Stimulated activated CD8-positive, alpha-beta memory T cell treated with anti-CD3 and anti-CD28 coated beads, Interleukin-2, amount 100 ng/mL, for 1 hour (primary cell): ENCODE measurements at regions not wholly inside any gene's neighbourhood (a gene's known extent, or its start where the extent isn't known, plus 50 kb on each side); places are given as distances from the start of the nearest gene placed in this dataset.
"Not testable (repeated sequence)": the region's sequence is repeated elsewhere in the genome, so short reads cannot be mapped to it uniquely, and the experiment has no call there.

ENCODE experiments used
- DNase-seq, 2 donors: peaks; one replicate each; pipeline ENCODE4 v3.0.0-alpha.2; 2020; ENCODE audit warnings: low read depth in 2 of 2

DNA sequence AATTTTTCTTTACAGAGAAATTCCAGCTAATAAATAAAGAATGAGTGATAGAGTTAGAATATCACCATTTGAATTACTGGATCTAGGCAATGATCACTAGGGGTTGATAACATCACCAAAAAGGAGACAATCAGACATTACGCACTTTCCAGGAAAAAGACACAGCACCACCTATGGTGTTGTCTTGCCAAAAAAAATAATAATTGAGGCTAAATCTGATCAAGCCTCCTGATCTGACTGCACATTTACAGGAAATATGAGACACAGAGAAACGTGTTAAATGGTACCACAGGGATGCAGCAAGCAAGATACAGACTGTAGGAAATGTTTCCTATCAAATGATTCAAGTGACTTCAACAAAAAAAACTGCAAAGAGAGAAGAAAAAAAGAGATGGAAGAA, 92.8 kb downstream of the EOMES start:
- DNase-seq, result no peak

DNA sequence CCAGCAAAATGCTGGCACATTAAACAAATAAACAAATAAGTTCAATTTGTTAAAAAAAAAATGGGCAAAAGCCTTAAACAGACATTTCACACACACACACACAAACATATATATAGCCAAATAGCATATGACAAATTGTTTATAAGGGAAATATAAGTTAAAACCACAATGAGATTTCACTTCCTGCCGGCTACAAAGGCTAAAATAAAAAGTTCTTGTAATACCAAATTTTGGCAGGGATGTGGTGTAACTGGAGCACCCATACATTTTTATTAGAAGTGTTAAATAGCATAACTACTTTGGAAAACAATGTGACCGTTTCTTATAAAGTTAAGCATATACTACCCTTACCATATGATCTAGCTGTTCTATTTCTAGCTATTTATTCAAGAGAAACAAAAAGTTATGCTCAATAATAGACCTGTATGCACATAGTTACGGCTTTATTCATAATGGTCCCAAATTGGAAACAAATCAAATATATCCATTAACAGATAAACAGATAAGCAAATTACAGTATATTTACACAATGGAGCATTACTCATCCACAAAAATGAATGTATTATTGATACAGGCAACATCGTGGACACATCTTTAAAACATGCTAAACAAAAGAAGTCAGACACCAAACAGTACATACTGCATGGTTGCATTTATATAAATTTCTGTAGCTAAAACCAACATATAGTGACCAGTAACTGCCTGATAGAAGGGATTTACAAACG, 93.9 kb downstream of the EOMES start:
- no peak for DNase-seq

DNA sequence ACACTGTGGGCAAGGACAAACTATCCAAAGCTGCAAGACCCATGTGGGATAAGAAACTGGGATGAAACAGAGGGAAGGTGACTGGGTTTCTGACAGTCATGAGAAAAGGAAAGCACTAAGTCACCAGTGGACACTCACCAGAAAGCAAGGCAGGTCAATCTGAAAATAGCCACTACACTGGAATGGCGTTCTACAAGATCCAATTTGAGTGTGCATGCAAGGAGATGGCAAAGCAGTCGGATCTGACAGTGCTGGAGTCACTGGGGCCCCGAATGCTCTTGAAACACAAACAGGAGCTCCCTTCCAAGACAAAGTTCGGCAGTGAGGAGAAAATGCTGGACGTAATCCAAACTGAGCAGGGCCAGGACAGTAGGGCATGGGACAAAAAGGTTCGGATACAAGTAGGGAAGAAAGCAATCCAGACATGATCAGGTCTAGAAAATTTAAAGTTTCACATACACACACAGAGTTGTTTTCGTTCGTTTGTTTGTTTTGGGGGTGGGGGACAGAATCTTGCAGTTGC, 95.5 kb downstream of the EOMES start:
- DNase-seq, result no peak

DNA sequence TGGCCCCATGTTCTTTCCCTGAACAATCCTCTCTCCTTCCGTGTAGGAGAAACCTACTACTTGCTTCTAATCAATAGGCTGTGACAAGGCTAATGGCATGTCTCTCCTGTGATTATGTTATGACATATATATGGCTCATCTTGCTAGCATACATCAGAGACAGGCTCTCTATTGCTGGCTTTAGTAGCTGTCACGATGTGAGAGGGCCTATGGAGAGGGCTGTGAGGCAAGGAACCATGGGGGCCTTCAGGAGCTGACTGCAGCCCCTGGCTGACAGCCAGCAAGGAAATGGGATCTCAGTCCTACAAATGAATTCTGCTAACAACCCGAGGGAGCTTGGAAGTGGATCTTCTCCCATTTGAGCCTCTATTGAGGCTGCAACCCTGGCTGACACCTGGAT, 96.3 kb downstream of the EOMES start:
- no peak for DNase-seq

DNA sequence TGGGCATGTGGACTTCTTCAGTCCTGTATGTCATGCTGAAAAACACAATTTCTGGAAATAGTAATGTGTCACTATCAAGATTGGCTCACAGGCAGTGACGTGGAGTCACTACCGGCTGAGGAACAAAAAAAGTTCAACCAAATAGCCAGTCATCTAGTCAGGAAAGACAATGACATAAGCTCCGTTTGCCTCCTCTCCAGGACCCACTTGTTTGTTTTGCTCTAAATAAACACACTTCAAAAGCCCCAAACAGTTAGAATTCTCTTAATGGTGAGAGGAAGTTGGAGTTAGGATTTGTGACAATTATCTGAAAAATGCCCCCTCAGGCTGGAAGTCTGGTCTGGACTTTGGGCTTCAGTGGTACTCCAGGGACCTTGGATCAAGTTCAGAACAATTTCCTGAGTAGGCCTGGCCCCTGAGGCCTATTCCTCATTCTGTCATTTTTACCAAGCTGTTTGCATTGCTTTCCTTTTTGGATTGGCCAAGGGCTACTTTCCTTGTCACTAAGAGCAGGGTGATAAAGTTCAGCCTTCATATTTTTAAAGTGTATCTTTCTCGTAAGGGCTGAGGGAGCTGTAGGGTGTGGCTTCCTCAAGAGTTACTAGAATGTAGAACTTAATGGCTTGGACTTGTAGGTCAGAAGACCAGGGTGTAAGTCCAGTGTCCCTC, 98.9 kb downstream of the EOMES start:
- no peak for DNase-seq

DNA sequence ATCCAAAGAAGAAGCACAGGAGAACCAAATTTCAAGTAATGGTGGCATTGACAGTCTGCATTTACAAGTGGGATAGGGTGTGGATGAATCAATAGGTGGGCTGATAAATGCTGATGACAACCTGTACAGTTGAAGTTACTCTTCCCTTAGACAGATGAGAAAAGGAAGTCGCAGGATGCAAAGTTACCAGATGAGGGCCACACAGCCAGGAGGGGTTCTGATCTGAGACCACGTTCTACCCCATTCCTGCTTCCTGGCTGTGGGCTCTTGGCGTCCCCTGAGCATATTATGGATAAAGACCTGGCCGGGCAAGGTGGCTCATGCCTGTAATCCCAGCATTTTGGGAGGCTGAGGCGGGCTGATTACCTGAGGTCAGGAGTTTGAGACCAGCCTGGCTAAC, 104.6 kb downstream of the EOMES start:
- no peak for DNase-seq

DNA sequence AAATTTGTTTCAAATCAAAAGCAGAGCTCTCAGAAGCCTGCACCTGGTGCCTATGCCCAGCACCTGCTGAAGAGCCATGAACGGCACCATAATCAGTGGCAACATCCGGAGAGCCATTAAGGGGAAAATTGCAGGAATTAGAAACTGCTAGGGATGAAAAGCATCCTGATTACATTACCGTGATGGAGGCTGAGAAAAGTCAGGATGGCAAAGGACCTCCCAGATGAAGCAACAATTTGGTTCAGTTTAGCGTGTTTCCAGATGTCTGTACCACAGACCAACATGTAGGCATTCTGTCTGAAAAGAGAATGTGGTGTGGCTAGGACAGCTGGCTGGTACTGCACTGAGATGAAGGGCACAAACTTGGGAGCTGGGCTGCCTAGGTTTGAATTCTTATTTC, 106.1 kb downstream of the EOMES start:
- no peak for DNase-seq

DNA sequence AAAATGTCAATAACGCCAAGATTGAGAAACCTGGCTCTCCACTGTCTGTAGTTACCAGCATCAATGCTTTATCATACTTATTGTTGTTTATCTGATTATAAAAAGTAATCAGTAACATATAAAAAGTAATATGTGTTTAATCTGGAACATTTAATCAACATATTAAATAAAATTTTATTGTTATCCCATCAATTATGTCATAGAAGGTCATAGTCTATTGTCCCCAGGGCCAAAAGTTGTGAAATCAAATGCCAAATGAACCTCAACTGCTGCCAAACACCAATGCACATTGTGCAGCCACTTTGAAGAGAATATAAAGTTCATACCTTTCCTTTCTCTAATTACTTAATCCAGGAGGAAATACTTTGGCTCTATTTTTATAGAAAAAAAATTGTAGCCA, 106.6 kb downstream of the EOMES start:
- no peak for DNase-seq

DNA sequence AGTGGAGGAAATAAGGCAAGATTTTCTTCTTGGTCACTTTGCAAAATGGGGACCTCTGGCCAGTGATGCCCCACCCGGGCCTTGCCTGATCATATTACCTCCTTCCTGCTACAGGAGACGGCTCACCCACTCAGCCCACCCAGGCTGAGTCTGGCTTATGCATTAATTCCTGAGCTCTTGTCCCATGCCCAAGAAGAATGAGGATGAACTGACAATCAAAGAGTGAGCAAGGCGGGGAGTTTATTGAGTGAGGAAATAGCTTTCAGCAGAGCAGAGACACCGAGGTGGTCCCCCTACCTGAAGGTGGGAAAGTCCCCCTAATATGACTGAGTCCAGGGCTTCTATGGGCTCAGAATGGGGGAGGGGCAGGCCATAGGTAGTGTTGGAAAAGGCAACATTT, 107.5 kb downstream of the EOMES start:
- DNase-seq, result no peak

DNA sequence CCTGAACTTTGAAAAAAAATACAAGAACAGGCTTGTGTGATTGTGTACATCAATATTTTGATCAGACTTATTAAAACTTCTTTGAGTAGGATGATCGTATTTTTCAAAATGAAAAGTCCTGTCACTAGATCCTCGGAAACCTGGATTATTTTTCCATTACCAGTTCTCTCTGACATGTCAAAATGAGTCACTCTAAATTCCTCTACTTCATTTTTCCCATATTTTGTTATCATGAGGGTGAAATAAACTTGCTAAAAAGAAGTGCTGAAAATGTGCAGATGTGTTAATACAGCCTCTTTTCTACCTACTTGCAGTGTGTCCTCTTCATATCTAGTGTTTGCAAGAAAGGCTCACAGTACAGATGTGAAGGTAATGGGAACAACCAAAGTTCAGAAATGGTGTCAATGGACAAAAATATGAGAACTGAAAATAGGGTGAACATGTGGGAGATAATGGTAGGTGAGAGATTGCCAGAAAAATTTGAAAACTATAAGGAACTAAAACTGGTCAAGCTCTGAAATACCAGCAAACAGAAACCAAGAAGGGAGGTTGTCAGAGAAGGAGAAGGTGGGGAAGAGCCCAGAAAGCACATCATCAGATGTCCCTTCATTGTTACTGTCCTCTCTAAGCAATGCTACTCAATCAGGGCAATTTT, 108.2 kb downstream of the EOMES start:
- DNase-seq, result no peak

DNA sequence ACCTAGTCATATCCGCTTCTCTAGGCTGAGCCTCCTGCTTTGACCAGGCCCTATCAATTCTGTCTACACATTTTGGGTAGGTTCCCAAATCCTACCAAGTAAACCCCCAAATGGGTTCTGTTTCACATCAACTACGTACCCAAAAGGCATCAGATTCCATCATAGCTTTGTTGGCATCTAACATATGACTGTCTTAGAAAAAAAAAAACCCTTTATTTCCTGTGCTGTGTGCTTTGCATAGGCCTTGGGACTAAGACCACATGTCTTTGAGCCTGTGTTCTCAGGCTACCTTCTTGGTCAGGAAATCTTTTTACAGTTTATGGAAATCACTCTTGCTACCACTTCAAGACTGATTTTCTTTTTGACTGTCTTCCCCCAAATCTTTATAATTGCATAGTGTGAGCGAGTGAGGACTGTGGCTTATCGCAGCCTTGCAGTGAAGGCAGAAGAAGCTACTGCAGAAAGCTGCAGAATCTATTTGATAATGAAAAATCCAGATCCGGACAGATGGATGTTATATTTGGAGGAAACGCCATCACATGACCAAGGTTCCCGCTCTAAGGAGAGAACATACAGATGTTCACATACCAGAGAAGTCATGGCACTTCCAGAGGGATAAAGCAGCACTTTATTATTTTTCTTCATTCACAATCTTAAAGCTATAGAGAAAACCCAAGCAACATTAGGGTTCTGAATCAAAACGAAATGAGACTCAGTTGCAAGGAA, 111.2 kb downstream of the EOMES start:
- DNase-seq, result no peak

DNA sequence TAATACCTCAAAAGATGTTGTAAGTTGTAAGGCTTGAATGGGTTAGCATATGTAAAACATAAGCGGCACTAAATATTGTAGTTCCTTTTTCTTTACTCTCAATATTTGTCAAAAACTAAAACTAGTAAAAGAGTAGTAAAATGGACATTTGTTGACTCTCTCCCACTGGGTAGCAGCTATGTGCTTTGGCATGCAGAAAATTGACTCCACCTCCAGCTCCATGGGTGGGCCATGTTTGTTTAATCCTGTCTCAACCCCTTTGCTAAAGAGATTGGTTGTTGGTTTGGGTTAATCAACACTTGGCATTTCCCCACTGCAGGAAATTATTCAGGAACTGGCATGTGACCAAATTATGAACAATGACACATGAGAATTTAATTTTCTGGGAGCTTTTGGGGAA, 114.8 kb downstream of the EOMES start:
- no peak for DNase-seq

DNA sequence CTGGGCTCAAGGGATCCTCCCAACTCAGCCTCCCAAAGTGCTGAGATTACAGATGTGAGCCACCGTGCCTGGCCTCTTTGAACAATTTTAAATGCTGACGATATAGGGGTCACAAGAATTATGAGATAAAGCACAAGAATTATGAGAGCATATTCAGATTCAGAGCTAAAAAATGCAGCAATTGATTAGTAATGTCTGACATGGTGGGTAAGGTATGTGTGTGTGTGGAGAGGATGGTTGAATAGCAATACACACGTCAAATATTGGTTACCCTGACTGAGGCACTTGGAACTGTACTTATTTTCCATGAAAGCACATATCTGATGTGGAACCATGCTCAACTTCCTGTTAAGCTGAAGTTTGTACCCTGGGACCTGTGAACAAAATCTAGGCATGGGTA, 115.6 kb downstream of the EOMES start:
- DNase-seq, result no peak

DNA sequence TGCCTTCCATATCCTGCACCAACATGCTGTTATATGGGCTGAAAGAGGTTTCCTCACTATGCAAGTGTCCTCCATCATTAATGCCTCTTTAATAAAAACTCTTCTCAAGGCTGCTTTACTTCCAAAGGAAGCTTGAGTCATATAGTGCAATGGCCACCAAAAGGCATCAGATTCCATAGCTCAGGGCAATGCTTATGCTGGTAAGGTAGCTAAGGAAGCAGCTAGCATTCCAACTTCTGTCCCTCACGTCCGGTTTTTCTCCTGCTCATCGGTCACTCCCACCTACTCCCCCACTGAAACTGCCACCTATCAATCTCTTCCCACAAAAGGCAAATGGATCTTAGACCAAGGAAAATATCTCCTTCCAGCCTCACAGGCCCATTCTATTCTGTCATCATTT, 117.1 kb upstream of the SLC4A7 start:
- not testable (repeated sequence) for DNase-seq

DNA sequence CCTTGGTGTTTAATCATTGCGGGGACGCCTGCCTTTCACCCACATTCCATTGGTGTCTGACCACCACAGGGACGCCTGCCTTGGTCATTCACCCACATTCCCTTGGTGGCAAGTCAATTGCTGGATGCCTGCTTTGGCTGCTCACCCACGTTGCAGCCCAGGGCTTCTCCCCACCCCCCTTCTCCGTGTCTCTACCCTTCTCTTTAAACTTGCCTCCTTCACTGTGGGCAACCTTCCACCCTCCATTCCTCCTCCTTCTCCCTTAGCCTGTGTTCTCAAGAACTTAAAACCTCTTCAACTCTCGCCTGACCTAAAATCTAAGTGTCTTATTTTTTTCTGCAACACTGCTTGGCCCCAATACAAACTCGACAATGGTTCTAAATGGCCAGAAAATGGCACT, 115.6 kb upstream of the SLC4A7 start:
- not testable (repeated sequence) for DNase-seq

DNA sequence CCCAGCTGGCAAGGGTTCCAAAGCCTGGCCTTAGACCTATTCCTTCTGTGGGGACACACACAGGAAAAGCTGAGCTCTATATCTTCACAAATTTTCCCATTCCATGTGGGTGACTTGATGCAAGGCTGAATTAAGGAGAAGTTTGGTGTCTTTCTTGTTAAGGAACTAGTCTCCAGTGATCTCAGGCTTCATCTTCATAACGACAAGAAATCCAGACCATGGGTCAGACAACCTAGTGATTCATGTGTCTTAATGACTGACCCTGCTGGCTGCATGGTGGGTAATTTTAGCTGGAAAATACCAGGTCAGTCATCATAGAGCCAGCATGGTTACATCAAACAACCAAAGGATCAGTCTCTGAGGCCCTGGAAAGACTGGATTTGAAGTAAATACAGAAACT, 112.7 kb upstream of the SLC4A7 start:
- DNase-seq, result no peak

DNA sequence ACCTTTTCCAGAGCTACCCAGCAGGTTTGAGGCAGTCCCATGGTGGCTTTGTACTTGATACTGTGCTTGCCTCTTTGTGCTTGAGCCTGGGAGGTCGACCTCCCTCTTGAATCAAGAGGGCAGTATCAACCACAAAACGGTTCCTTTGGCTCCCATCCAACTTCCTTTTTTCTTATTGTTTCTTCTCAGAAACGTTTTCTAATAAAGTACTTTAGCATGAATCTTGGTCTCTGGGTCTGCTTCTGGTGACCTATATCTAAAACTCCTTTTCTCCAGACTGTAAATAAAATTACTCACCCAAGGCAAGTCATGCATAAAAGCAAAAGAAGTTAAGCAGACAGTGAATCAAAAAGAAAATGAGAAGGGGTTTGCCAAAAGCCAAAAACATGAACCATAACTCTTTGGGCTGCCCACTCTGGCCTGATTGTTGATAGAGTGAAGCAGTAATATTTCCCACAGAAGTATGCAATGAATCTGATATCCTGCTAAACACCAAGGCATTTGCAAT, 112.2 kb upstream of the SLC4A7 start:
- DNase-seq, result no peak

DNA sequence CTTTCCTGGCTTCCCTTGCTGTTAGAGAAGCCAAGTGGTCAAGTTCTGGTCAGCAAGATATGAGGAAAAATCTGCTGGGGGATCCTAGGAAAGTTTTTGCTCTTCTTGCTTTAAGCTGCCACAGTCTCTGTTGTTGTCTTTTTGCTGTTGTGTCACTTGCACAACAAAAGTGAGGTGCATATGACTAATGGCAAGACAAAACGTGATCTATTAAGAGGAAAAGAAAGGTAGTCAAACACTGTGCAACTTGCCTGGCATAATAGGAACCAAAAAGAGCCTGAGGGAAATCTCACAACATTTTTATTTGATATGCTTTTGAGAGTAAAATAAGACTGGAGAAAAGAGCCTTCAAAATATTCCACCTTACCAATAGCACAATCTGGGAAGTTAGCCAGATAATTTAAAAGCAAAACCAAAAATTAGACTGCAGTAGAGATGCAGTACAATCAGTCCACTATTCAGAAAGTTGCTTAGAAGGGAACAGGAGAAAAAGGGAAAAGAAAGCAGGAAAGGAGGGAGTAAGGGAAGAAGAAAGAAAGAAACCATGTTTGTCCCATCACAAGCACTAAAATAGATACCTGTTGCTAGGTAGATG, 110.0 kb upstream of the SLC4A7 start:
- DNase-seq, result no peak

DNA sequence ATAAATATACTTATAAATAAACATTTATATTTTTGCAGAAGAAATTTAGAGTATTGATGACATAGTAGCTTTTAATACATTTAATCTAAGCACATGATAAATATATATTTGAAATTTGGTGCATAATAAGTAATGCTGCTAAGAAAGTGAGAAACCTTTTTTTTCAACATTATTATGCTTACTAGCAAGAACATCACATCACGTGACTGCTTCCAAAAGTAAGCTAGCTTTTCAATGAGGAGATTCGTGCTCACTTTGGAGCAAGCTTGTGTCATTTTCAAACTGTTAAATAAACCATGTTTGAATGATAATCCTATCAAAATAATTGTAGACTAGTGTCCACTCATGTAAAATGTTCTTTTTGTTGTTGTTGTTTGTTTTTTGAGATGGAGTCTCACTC, 109.0 kb upstream of the SLC4A7 start:
- no peak for DNase-seq

DNA sequence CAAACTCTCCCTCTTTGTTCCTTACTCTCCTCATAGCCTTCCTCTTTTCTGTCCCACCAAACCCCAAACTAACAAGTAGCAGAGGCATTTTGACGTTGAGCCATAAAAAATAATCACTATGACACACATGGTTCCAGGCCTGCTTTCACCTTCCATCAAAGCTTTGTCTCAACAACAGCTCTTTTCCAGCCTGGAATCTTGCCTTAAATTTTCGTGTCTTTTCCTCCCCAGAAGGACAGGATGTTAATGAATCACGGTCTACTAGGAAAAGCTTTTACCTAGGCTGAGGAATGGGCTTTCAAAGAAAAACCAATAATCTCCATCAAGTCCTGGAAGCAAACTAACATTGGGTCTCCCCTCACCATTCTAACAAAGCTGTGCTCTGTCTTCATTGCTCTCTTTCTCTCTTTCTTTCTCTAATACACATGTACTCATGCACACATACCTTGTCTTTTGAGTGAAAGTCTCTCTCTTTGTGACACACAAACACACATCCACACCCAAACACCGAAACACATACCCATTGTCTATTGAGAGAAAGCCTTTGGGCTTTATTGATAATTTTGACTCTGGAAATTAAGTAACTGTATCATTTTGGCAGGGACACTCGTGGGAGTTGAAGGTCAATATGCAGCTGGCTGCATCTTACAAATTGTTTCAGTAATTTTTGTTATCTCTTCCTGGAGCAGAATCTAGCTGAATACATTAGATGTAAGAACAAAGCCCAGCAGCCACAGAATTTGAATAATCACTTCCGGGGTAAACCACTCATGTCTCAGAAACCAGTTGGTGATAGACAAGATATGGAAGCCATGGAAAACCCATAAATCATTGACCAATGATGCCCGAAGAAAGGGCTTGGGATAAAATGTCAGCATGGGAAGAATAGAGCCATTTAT, 107.4 kb upstream of the SLC4A7 start:
- DNase-seq, result no peak
